ENCODE measurements at regions not wholly inside any gene's neighbourhood (a gene's known extent, or its start where the extent isn't known, plus 50 kb on each side); places are given as distances from the start of the nearest gene placed in this dataset.

GRCh38 chr16:13823501-13823900 lies 96.5 kb upstream of the ERCC4 start:
- TF ChIP-seq CTCF (conservative IDR thresholded peaks at IDR 0.05; ENCODE audit: low read depth, low read length) = no peak
- H3K36me3 ChIP-seq (ENCODE audit: insufficient read depth) = no peaks in the 10 kb centered on the region
- no peaks in the 10 kb centered on the region for H4K20me1 ChIP-seq (ENCODE audit: insufficient read depth)
- no peak overlapping the region for H3K9ac ChIP-seq
- no peaks in the 10 kb centered on the region for H3K79me2 ChIP-seq (ENCODE audit: insufficient read depth, low read depth)
- H3K27me3 ChIP-seq (ENCODE audit: insufficient read depth, low read depth) = no peaks in the 10 kb centered on the region
- H3K27ac ChIP-seq = no peak overlapping the region
- no peak overlapping the region for H3K4me3 ChIP-seq (IDR thresholded peaks at IDR 0.05; ENCODE audit: insufficient read depth, low read depth, low read length)
- H2AFZ ChIP-seq (ENCODE audit: low read depth) = no peak overlapping the region
- H3K4me1 ChIP-seq (ENCODE audit: low read depth, poor library complexity, severe bottlenecking) = no peaks in the 10 kb centered on the region
- H3K4me2 ChIP-seq = no peak overlapping the region

- H3K4me1 ChIP-seq (ENCODE audit: low read depth, poor library complexity, severe bottlenecking) = peaks cover 39% of the 10 kb centered on the region
- H2AFZ ChIP-seq (ENCODE audit: low read depth) = no peak overlapping the region
- no peaks in the 10 kb centered on the region for H3K79me2 ChIP-seq (ENCODE audit: insufficient read depth, low read depth)
- no peak overlapping the region for H3K9ac ChIP-seq
- H3K4me2 ChIP-seq = no peak overlapping the region
- H3K4me3 ChIP-seq (IDR thresholded peaks at IDR 0.05; ENCODE audit: insufficient read depth, low read depth, low read length) = no peak overlapping the region
- H3K27me3 ChIP-seq (ENCODE audit: insufficient read depth, low read depth) = no peaks in the 10 kb centered on the region
- no peaks in the 10 kb centered on the region for H3K36me3 ChIP-seq (ENCODE audit: insufficient read depth)
- no peak overlapping the region for H3K27ac ChIP-seq
- TF ChIP-seq CTCF (conservative IDR thresholded peaks at IDR 0.05; ENCODE audit: low read depth, low read length) = no peak
- no peaks in the 10 kb centered on the region for H4K20me1 ChIP-seq (ENCODE audit: insufficient read depth)
Measured at GRCh38 chr16:13829697-13830299, 90.2 kb upstream of the ERCC4 start.

GRCh38 chr16:13833515-13833914 lies 86.4 kb upstream of the ERCC4 start:
- Histone ChIP-seq H3K4me1 (ENCODE audit: low read depth, poor library complexity, severe bottlenecking) (peaks cover 66% of the 10 kb centered on the region), H3K79me2 (ENCODE audit: insufficient read depth, low read depth) (no peaks in the 10 kb centered on the region), H3K4me2 (peak overlapping the region; percentile 73), H2AFZ (ENCODE audit: low read depth) (peak overlapping the region; percentile 38; the same call in 1 of the 2 replicates), H3K4me3 (IDR thresholded peaks at IDR 0.05; ENCODE audit: insufficient read depth, low read depth, low read length) (no peak overlapping the region), H3K27me3 (ENCODE audit: insufficient read depth, low read depth) (no peaks in the 10 kb centered on the region), H3K27ac (peak overlapping the region; percentile 63), H3K36me3 (ENCODE audit: insufficient read depth) (no peaks in the 10 kb centered on the region), H3K9ac (no peak overlapping the region), H4K20me1 (ENCODE audit: insufficient read depth) (no peaks in the 10 kb centered on the region)
- no peak for TF ChIP-seq CTCF (conservative IDR thresholded peaks at IDR 0.05; ENCODE audit: low read depth, low read length)

- Histone ChIP-seq H3K36me3 (ENCODE audit: insufficient read depth) (no peaks in the 10 kb centered on the region), H3K79me2 (ENCODE audit: insufficient read depth, low read depth) (no peaks in the 10 kb centered on the region), H3K27me3 (ENCODE audit: insufficient read depth, low read depth) (no peaks in the 10 kb centered on the region), H4K20me1 (ENCODE audit: insufficient read depth) (no peaks in the 10 kb centered on the region), H3K4me1 (ENCODE audit: low read depth, poor library complexity, severe bottlenecking) (peaks cover 66% of the 10 kb centered on the region), H3K9ac (peak overlapping the region; percentile 7; the same call in 1 of the 2 replicates), H3K4me3 (IDR thresholded peaks at IDR 0.05; ENCODE audit: insufficient read depth, low read depth, low read length) (no peak overlapping the region), H2AFZ (ENCODE audit: low read depth) (peak overlapping the region; percentile 24; the same call in 1 of the 2 replicates), H3K27ac (peak overlapping the region; percentile 63), H3K4me2 (peak overlapping the region; percentile 73)
- no peak for TF ChIP-seq CTCF (conservative IDR thresholded peaks at IDR 0.05; ENCODE audit: low read depth, low read length)
Measured at GRCh38 chr16:13835387-13835786, 84.6 kb upstream of the ERCC4 start.

Measured in KMS-11 (cell line).